Hematopoietic multipotent progenitor cell (in vitro differentiated cells): ENCODE measurements at regions not wholly inside any gene's neighbourhood (a gene's known extent, or its start where the extent isn't known, plus 50 kb on each side); places are given as distances from the start of the nearest gene placed in this dataset.

Experiments
- DNase-seq, 3 donors: peaks; one replicate each; pipeline ENCODE4 v3.0.0-alpha.2; 2011 to 2015; ENCODE audit warnings: low read depth in 2 of 3, low spot score in 2 of 3

DNA sequence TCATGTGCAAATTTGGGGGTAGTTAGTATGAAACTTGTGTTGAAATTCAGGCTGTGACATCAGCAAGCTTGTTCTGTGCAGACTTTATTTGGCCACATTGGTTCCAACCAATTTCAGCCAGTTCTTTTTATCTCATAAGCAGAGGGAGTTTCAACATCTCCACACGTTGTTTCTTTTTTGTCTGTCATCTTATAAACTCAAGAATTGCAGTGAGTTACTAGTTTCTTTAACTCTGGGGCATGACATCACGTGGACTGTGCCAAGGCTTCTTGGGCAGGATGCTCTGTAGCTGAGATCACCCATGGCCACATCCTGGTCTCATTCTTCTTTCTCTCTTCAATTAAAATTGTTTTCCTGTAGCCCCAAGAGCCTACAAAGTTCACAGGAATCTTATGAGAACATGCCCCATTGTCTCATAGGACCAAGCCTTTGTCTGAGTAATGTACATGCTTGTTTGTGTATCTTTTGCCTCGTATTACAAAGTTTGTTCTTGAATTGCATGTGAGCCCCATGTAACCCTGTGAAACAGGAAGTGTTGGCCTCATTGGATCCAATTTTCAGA is 982.0 kb upstream of the TMEM132C start:
- DNase-seq, result no peak

DNA sequence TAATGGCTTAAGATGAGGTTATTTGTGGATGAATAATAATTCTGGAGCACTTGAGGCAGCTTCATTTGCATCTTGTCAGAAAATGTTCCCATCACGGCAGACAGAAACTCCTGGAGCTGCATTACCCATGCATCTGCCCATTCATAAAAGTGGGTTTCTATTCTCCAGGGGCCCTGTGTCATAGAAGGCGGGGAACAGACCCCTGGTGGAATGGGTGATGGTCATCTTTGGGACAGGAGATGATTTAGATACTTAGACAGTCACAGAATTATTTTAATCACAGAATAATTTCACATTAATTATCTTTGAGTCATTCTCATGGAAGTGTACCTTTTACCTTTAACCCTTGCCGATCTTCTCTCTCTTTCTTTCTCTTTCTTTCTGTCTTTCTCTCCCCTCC is 980.7 kb upstream of the TMEM132C start:
- no peak for DNase-seq

DNA sequence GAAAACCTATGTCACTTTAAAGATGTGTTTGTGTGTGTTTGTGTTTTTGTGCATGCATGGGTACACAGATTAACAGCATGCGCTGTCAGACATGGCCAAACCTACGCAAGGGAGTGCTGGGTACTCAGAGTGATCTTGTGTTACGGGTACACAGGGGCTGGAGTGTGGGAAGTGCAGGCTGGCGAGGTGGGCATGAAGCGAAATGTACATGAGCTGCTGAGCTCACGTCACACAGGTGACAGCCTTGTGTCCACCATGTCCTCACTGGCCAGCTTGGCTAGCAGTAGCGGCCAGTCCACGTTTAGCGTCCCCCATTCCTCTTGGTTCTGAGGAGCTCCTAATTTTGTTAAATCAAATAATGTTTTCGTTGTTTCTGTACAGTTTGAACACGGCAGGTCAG is 979.7 kb upstream of the TMEM132C start:
- no peak for DNase-seq

DNA sequence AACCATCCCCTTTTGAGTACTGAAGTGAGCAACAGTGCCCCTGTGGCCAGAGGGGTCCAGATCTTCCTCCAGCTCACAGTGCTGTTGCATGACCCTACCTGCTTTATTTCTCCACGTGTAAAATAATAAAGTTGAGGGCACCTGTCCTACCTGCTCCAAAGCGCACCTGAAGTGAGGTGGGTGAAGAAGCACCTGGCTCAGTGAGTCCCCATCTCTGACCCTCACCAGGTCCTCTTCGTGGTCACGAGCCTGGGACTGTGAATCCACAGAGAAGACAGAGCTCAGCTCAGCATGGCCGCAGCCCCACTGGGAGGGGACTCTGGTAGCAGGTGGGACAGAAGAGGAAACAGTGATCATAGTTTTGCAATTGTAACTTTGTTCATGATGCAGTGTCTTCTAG is 976.7 kb upstream of the TMEM132C start:
- DNase-seq, result no peak

DNA sequence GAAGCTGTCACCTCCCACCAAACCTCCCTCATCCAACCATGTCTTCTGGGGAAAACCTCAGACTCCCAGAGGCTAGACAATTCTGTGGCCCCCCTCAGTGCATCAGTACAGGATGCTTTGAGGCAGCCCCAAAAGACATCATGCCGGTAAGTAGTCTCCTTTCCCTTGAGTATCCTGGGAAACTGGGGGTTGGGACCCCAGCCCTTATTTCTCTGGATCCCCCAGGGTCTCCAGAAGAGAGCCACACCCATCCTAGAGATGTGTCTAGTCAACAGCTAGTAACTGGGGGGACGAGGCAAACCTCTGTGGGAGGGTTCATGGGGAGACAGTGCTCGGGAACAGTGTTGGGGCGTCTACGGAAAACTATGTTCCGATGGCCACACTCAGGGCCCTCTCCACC is 974.2 kb upstream of the TMEM132C start:
- no peak for DNase-seq

DNA sequence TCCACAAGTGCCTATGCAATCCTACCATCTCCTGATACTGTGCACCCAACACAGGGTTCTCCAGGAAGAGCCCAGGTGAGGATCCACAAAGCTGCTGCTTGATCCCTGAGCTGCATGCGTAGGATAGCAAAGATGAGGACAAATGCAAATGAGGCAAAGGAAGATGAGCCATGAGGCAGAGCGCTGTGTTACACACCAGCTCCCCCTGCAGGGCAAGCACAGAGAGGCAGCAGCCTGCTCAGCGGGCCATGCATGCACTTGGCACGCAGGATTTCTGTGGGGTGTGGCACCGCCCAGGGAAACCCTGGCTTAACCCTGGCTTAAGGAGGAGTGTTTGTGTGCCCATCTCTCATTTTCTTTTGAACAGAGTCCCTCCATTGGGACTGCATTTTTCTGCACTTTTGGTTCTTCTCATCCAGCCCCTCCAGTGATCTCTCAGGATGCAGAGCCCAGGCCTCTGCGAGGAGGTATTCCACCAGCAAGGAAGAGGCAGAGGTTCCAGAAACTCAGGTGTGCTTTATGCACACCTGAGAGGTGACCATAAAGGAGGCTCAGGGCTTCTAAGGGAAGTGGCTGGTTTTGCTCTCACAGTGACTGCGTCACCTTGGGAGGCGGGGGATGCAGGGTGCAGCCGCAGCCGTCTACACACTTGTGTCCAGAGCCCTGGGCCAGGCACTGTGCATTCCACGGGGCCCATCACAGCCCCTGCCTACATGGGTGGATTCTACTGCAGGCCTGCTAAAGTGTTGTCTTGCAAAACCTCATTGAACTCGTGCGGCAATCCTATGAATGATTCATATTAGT is 973.3 kb upstream of the TMEM132C start:
- peak in 2 of 3 donors; percentile 17 to 45 for DNase-seq

DNA sequence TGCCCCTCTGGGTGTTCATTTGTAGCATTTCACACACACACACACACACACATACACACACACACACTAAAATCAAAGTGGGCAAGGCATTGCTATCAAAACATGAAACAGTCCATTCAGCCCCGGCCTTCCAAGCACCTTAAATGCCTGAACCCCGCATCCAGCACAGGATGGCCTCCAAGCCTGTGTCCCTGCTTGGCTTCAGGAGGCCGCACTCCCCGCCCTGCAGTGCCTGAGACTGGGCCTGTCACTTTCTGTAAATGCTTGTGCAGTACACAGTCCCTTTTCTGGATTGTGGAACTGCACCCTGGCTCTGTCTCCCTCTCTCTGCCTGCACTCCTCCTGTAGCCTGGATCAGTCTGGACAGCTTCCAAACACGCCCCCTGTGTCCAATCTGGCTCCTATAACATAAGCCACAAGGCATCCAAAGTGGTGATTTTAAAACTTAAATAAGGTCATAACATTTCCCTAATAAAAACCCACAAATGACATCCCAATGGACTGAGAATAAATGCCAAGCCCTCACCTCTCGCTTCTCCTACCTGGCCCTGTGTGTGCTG is 972.2 kb upstream of the TMEM132C start:
- no peak for DNase-seq

DNA sequence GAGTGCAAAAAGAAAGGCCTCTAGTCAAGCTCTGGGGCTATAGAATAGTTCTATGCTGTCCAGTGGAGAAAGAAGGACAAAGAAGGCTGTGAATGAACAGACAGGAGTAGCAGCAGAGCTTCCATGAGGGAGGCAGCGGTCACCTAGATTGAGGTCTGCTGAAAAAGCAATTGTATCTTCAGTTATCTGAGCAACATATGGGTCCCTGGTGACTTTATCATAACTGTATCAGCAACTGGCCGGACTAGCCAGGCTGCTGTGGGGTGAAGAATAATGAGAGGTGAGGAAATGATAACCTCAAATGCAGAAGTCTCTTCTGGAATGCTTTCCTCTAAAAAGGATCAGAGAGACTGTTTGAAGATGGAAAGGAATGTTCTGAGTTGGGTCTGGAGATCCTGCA is 971.3 kb upstream of the TMEM132C start:
- DNase-seq, result no peak

DNA sequence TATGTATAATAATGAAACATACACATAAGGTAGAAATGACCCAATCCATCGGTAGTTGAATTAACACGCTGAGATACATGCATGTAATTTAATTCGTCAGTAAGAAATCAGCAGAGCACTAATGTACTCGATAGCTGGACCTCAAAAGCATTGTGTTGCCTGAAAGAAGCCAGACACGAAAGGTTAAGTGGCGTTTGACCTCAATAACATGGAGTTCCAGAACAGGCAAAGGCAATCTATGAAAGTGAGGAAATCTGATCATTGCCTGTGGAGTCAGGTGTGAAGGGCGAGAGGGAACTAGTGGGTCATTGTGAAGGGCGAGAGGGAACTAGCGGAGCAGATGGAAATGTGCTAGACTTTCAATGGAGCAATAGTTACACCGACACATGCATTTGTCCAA is 970.4 kb upstream of the TMEM132C start:
- no peak for DNase-seq

DNA sequence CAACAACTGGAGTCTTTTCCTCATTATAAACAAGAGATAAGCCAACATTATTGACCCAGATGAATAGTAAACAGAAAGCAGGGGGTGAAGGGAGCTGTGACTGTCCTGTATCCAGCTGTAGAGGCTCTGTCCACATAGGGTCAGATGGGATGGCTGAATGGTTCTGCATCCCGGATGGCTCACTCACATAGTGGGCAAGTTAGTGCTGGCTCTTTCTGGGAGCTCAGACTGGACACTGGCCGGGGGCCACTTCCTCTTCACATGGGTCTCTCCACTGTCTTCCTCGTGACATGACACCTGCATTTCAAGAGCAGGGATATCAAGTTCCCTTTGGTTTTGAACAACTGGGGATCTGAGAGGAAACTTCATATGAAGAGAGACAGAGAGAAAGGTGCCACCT is 969.6 kb upstream of the TMEM132C start:
- DNase-seq, result no peak

DNA sequence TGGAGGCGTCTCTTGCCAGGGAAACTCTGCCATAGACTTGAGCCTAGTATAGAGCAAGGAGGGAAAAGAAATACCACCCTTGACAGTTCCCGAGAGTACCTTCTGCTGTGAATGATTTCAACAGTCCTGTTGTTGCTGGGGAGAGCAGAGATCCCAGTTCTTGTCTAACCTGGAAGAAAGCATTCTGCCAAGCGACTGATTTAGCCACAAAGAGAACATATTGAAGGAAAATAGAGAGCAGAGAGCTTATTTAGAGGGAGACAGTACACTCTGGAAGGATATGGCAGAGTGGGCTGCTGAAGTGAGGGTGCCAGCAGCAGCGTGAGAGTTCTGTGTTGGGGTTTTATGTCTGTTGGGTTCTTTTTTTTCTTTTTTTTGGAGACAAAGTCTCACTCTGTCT is 966.9 kb upstream of the TMEM132C start:
- DNase-seq, result no peak

DNA sequence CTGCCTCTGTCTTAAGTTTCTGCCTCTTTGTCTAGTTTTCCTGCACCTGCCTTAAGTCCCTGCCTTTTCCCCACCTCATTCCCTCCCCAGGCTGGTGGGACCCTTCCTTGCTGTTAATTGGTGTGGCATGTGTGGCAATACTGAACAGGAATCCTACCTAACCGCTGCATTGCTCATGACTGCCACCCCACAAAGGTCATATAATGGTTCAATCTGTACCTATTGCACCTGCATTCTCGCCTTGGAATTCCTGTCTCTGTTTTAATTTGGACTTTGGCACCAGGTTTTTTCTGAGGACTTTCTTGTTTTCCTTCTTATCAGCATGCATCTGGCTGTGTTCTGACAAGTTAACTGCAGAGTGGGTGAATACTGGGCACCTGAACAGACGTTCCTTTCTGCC is 966.2 kb upstream of the TMEM132C start:
- no peak for DNase-seq

DNA sequence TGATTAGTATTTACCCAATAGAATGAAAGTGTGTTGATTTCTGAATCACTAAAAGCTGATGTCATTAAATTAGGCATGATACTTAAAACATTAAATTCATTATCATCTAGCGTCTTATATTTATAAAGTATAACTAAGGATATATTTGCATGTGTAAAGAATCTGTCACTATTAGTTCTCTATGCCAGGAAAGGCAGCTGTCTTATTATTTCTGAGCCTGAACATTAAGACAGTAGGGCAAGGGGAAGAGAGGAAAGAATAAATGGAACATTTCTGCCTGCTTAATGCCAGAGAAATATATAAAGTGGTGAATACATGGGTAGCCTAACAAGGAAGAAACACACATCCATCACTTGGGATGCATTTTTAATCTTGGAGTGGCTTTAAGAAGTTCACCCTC is 965.1 kb upstream of the TMEM132C start:
- no peak for DNase-seq

DNA sequence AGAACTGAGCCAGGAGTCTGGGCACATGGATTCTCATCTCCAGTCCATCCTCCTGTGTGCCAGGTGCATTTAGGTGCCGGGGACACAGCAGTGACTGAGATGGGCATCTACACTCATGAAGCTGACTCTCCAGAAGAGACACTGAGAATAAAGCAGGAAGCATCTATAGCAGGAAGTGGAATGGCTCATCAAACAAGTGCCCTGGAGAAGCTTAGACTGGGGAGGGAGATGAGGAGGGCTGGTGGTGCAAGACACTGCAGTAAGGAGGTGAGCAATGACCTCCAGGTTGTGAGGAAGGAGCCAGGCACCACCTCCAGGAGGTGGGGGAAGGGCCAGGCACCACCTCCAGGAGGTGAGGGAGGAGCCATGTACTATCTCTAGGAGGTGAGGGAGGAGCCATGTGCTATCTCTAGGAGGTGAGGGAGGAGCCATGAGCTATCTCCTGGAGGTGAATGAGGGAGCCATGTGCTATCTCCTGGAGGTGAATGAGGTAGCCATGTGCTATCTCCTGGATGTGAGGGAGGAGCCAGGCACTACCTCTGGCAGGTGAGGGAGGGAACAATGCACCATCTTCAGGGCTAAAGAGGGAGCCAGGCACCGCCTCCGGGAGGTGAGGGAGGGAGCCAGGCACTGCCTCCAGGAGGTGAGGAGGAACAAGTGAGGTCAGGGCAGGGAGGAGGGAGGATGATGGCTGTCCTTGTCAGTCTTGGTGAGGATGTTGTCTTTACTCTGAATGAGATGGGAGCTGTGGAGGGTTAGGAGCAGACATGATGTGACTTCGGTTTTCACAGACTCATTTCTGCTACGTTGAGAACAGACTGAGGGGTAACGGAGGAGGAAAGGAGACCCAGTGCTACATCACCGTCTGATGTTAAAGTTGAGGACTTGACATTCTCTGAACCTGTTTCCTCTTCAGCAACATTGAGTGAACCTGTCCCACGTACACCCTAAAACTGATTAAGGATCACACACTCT is 961.9 kb upstream of the TMEM132C start:
- no peak for DNase-seq

DNA sequence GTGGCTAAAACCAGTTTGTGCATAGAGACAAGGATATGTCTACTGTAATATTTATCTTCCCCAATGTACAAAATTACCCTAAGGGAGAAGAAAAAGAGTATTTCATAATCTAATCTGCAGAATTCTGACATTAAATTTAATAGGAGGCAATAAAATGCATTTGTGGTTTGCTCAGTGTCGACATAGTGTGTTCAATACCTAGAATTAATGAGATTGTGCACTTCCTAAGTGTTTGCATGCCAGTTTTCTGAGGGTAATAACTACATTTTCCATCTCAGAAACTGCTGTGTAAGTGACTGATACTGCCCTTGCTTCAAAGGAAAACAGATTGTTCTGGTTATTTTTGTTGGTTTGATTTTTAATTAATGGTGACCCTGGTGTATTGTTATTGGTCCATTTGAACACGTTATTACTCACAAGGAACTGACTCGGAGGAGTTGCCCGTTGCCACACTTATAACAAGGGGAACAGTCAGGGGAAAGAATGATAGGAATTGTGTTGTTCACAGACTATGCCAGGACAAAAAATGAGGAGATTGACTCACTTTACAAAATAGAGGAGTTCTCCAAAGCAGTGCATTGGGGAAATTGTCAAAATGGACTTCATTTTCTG is 960.3 kb upstream of the TMEM132C start:
- DNase-seq, result no peak

DNA sequence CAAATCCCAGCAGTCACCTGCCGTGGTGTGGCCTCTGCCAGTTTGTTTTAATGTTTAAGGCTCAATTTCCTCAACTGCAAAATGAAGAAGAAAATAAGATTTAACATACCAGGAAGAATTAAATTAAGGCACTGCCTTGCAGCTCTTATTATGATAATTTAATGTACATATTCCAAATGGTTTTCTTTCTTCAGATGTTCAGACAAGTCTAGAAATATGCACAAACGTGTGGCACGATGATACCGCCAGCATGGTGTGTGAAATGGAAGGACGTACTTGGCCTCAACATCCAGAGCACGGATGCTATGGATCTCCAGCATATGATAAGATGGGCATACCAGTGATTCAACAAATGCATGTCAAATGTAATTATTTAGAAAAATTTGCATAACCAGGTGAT is 959.4 kb upstream of the TMEM132C start:
- DNase-seq, result no peak

DNA sequence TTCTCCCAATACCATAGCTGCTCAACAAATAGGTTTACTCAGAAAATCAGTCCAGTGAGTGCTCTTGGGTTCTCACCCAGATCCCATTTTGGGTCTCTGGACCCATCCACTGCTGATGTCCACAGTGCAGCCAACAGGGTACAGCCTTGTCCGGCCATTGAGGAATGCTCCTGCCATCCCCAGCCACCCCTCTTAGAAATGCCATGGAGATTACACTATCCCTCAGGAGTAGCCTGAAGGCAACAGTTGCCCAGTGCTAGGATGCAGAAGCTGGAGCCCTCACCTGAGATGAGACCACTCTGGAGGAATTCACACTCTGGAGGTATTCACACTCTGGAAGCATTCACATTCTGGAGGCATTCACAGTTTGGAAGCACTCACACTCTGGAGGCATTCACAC is 958.8 kb upstream of the TMEM132C start:
- DNase-seq, result no peak

DNA sequence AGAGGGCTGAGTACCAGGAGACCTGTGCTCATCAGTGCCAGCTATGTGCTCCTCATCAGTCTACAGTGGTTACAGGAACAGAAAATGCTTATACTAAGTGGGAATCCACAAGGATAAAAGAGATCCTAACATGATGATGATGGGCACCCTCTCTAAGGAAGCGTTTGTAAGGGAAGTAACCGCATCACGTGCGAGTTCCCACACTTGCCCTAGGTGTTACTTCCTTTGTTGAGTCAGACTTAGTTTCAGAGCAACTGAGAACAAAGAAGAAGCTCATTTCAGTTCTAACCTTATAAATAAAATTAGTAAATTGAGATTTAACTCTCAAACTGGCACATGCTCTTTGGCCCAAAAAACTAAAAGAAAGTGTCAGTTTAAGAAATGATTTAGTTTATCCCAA is 956.4 kb upstream of the TMEM132C start:
- no peak for DNase-seq

DNA sequence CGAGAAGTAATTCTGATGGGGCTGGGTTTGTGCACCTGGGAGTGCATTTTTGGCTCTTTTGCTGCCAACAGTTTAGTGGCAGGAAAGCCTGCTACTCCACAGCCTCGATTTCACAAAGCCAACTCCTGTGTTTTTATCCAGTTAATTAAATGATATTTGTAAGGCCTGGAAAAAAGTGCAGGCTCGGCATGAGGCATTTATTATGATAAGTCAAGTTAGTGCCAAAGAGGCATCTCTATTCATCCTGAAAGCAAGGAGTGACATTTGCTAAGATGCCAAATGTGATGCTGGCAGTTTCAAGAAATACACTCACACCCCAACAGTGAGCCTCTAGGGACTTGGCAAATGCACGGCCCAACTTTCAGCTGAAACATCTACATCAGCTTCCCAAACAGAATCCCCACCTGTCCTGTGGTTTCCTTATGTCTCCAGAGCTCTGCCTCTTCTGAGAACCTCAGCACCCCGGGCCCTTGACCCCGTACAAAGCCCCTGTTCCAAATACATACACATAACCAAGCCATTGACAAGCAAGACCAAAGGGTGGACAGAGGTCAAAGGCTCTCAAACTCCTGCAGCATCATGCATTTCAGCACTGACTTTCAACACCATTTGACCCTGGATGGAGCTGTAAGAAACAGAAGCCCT is 955.1 kb upstream of the TMEM132C start:
- no peak for DNase-seq

DNA sequence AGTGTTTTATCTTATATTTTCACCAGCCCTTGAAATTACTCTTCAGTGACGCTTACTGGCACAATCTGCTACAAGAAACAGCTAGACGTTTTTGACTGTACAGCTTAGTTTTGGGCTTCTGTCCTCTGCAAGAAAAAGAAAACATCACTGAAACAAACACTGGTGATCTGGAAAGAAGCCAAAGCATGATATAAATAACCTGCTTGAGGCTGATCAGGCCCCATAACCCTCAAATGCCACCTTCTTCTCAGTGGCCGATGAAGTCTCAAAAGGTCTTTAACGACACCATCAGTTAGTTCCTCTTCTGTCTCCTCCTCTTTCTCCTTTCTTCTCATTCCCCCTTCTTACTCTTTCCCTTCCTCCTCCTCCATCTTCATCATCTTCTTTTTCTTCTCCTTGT is 942.3 kb upstream of the TMEM132C start:
- no peak for DNase-seq
